ENCODE measurements at regions not wholly inside any gene's neighbourhood (a gene's known extent, or its start where the extent isn't known, plus 50 kb on each side); places are given as distances from the start of the nearest gene placed in this dataset.

DNA sequence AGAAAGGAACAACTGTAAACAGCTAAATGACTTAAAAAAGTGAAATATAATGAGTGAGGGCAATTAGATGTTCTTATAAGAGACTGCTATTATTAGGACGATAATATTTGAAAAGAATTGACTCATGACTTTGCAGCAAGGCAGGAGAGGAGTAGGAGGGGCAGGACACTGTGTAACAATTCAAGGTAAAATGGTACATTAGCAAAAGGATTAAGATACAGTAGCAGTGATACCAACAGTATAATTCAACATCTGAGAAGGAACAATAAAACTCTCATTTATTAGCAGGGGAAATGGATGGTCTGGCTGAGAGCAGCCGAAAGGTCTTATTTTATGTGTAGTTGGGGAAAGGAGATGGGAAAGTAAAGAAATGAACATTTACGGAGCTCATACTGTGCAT lies 315.5 kb upstream of the BOD1L1 start:
- no peak for DNase-seq

DNA sequence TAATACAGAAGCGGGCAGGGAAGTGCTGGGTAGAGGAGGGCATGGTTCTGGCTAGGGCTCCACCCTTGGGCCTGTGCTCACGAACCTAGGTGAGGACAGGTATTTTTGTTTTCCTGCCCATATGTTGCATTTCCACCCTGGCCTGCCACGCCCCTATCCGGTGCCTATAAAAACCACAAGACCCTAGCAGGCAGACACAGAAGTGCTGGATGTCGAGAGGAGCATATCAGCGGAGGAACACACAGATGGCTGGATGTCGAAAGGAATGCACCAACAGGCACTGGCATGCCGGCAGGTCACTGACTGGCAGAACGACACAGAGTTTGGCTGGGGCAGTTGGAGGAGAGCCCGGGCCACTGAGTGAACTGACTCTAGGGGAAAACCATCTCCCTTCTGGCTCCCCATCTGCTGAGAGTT lies 316.6 kb upstream of the BOD1L1 start:
- DNase-seq, result no peak

DNA sequence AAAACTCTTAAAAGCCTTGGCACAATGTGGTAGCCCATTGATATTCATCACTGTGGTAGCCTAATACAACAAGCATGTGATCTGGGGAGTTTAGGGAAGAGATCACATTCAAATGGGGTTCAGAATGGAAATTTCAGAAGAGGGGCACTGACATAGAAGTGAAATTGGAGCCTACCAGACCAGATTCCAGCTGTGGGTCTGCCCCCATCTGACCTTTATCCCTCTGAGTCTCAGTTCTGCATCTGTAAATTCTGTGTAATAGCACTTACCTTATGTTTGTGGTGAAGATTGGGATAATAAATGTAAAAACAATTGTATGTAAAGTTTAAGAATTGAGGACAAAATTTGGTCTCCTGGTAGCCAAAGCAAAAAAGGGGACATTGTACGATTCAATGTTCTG lies 320.4 kb upstream of the BOD1L1 start:
- DNase-seq, result no peak

- DNase-seq, result no peak
Observed at GRCh38 chr4:13950491-13950890, 323.0 kb upstream of the BOD1L1 start.

DNA sequence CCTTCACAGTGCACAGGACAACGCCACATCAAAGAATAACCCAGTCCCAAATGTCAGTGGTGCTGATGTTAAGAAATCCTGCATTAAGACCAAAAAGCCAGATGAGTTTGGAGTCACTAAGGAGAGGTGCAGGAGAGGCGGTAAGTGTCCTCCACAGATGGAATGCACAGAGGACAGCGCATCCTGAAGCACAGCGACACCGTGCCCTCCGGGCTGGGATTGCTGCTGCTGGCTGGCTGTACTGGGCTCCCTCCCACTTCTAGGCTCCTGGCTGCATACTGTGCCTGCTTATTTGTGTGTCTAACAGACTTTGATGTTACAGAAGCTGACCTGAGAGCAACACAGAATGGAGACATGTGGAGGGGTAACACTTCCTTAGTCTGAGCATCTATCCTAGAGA lies 325.6 kb upstream of the BOD1L1 start:
- DNase-seq, result no peak

GRCh38 chr4:13955551-13955950 lies 328.0 kb upstream of the BOD1L1 start:
- DNase-seq, result no peak

DNA sequence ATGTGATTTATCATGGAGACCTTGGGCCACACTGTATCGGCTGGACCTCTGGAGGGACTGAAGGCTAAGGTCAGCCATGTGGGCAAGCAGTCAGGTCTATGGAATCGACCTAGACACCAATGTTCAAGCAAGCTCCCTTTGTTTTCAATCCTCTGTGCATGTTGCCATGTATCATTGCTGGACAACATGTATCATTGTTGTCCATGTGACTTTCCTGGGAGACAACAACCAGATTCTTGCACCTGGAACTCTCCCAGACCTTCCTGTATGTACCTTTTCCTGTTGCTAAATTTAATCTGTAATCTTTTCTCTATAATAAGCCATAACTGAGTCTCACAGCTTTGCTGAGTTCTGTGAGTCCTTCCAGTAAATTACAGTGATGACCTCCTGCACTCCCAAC lies 329.4 kb upstream of the BOD1L1 start:
- no peak for DNase-seq

DNA sequence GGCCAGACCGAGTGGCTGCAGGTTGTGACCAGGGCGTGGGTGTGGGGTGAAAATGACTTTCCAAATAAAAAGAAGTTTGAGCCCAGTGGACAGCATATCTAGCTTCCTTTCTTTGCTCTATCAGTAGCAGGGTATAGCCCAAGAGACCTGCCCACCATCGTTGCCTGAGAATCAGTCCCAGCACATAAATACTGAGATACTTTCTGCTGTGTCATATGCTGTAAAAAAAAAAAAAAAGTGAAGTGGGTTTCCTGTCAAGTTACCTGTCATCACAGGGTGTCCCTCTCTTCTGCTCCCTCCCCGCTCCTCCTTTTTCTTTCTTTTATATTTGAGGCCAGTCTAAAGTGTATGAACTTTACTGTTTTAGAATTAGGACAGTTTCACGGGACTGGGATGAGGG lies 330.3 kb upstream of the BOD1L1 start:
- no peak for DNase-seq

DNA sequence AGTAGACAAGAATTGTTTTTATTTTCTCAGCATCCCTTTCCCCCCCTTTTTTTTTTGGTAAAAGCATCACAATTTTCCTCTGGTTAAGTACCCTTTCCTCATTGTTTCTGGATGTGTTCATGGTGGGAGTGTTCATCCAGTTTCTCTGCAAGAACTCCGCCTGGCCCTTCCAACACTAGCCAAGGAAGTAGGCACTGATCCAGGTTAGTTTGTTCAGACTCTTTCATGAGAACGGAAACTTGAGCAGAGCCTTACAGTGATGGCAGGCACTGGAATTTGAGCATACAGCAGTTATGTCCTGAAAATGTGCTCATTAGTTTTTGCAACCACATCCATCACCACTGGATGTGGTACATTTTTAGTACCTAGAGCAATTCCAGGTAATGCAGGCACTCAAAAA lies 336.1 kb upstream of the BOD1L1 start:
- DNase-seq, result no peak

- DNase-seq, result no peak
Observed at GRCh38 chr4:13966231-13967195, 339.0 kb upstream of the BOD1L1 start.

DNA sequence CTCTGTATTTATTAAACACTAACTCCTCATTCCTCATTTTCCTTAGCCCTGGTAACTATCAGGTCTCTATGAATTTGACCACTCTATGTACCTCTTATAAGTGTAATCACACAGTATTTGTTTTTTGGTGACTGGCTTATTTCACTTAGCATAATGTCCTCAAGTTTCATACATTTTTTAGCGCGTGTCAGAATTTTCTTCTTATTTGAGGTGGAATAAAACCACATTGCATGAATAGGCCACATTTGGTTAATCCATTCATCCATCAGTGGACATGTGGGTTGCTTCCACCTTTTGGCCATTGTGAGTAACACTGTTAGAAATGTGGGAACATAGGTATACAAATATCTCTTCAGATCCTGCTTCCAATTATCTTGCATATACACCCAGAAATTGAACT lies 341.2 kb upstream of the BOD1L1 start:
- DNase-seq, result no peak

- DNase-seq, result no peak
Observed at GRCh38 chr4:13970349-13970748, 342.8 kb upstream of the BOD1L1 start.

DNA sequence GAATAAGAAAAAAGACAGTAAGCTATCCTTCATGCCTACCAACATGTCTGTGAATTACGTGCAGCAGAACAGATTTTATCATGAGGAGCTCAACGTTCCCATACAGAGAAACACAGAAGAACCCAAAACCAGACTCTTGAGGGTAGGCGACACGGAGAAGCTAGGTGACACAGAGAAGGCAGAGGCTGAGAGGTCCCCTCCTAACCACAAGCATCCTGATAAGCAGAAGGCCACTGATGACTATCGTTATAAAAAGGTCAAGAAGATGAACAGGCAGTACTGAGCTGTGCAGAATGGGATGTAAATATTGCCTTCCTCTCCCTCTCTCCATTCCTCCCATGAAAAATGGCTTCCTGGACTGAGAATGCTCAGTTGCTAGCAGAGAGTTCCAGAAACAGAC lies 350.2 kb upstream of the BOD1L1 start:
- DNase-seq, result no peak

DNA sequence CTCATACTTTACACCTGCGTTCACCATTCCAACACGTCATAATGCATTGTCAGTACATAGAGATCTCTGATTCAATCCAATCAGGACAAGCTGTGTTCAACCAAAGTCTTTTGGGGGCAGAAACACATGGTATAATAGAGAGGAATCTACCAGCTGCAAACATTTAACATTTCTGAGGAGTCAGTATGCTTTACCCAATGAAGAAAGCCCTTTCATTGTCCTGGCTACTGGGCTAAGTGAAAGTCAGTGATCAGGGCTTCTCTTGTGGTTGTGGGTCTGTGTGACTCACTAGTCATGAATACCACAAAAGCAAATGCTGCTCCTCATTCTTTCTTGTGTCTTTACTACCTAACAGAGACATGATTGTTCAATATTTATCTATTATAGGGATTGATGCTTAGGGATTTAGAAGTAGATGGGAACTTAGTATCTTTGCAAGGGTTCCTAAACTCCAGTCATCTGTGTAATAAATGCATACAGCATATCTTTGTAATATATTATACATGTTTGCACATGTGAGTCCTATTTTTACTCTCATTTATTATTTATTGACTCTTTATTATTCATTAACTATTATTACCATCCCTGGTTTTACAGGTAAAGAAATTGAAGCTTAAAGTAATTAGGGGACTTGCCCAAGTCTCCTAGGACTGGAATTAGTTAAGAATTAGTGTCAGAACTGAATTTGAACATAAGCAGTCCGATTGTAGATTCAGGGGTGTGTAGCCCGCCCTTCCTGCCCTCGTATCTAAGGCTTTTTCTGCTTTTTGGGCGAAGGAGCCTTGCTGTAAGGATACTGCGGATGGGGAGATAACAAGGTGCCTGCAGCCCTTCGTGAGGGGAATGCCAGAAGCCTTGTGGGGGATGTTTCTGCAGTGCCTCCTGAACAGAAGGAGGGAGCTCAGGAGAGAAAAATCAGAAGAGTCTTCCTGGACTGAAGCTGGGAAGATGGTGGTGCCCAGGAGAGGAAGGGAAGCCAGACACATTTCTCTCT lies 353.1 kb upstream of the BOD1L1 start:
- no peak for DNase-seq

DNA sequence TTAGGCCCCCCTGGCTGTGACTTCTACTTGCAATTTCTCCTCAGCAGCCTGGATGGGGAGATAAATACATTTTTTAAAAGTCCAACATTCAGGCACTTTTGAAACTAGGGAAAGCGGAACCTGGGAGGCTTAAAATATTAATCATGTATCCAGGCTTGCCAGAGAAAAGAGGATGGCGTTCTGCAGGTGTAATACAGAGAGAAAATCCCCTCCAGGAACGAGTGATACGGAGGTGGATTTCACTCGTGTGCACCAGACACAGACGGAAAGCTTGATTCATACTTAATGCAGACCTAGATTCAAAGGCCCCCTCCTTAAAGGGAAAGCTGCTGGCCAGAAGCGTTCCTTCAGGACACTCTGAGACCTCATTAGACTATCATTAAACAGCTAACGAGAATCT lies 354.0 kb upstream of the BOD1L1 start:
- DNase-seq, result no peak

DNA sequence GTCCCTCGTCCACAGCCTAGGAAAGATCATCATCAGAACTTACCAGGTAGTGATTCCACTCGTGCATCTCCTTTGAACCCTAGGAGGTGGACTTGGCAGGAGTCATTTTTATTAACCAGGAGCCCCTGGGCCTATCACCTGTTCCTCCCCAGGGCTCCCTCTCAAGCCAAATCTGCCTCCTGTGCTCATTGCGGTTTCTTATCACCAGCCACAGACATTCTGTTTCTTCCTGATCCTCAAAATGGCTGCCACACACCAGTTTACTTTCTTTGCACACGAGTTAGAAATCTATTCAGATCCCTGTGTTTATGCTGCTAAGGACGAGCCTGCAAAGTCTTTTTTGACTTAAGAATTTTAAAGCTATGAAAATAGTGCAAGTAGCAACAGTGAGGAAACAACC lies 354.5 kb upstream of the BOD1L1 start:
- no peak for DNase-seq

GRCh38 chr4:13983189-13983790 lies 355.8 kb upstream of the BOD1L1 start:
- DNase-seq, result no peak

DNA sequence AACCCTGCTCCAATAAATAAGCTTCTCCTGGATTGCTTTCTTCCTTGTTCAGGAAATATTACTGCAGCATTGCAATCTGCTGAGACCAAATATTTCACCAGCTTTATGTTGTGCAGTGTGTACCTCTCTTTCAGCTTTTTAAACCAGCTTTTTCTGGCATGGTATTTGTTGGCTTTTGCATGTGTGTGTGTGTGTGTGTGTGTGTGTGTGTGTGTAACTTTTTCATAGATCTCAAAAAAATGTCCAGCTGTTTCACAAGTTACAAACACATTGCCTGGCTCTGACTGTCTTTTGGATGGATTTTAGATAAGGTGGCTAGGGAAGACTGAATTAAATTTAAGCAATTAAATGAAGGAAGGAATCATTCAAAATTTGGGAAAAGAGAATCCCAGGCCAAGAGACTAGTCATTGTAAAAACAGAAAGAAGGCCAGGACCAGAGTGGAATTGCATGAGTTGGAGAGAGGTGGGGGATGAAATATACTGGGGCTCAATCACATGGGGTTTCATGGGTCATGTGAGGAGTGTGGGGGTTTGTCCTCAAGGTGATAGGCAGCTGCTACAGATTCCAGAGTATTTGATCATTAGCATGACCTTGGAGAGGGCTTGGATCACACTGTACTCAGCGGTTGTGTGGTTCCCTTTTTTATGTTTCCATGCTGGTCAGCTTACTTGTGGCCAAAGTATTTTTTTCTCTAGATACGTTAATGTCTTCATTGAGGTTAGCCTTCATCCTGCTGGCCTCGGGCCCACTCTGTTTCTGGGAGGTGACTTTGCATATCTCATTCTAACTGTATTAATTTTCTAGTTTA lies 357.7 kb upstream of the BOD1L1 start:
- DNase-seq, result no peak

- no peak for DNase-seq
Observed at GRCh38 chr4:13985837-13986236, 358.3 kb upstream of the BOD1L1 start.

- no peak for DNase-seq
Observed at GRCh38 chr4:13986548-13986947, 359.0 kb upstream of the BOD1L1 start.

- DNase-seq, result no peak
Observed at GRCh38 chr4:13988353-13989305, 361.1 kb upstream of the BOD1L1 start.
